Dedifferentiated amniotic fluid mesenchymal stem cell (primary cell): ENCODE measurements at regions not wholly inside any gene's neighbourhood (a gene's known extent, or its start where the extent isn't known, plus 50 kb on each side); places are given as distances from the start of the nearest gene placed in this dataset.
A peak's percentile ranks its signal among the peaks of the same experiment; 100 is the strongest.

Experiments
- DNase-seq: peaks from one replicate; pipeline ENCODE4 v3.0.0-alpha.2; 2016; ENCODE audit errors: extremely low spot score

DNA sequence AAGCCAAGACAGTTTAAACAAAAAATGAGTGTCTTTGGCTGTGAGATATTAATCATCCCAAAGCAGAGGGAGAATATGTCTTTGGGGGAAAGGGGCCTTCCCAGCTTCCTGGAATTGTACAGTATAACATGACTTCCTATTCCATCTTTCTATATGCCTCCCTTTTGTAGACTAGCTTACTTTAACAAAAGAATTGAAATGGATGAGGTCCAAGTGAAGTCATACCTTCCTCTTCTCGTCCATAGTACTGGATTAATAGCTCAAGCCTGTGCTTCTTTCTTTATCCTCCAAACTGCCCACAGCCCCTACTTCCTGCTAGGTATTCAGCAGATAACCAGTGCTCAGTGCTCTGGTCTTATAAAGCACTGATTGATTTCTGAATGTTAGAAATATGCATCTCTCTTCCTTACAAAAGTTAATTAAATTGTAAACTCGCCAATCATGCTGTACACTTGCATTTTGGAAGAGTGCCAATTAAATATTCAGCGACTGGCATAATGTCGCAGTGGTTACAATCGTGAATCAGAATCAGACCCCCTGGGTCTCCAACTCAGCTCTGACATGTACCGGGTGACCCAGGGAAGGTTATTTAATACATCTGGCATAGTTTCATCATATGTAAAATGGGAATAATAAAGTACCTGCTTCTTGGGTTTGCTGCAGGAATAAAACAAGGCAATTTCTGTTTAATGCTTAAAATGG lies 325.1 kb downstream of the RND3 start:
- DNase-seq = no peak

DNA sequence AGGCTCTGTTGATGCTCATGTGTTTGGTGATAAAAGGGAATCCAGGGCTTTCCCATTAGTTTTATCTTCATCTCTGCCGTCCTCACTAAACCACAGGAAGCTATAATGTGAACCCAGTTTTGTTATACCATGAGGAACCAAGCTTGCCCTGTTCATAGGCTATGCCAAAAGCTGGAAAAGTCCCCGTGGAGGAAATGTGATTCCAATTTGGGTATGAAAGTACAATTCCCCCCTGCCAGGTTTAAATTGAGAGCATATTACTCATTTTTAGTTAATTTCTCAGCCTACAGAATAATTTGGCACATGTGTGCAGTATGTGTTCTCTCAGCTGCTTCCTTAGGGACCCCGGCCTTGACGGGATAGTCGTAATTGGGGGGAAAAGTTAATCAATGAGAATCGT lies 327.4 kb downstream of the RND3 start:
- no peak for DNase-seq

DNA sequence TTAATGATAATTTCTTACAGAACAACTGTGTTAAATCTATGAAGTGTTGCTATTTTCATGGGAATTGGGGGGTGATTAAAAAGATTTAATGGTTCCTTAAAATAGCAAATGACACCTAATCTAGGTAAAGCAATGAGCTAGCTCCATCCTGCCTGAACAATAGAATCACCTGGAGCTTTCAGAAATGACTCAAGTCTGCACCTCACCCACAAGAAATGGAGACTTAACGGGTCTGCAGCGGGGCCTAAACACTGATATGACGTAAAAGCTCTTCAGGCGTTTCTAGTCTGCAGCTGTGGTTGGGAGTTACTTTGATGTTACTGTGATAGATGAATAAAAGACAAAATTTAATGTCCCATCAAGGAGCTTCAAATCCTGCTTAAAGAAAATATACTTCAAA lies 328.2 kb downstream of the RND3 start:
- no peak for DNase-seq

DNA sequence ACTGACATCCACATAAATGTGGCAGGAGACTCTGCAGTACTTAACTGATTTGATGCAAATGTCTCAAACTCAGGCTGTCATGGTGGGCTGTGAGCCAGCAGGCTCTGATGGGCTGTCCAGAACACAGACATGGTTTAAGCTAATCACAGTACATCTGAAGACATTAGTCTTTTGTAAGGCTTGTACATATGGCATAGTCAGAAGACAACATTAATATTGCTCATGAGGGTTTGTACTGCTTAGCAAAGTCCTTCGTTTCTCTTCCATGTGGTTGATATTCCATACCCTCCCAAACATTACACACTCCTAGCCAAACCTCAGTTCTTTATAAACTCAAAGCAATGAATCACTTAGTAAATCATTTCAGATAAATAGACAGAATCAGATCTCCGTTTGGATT lies 330.6 kb downstream of the RND3 start:
- no peak for DNase-seq

DNA sequence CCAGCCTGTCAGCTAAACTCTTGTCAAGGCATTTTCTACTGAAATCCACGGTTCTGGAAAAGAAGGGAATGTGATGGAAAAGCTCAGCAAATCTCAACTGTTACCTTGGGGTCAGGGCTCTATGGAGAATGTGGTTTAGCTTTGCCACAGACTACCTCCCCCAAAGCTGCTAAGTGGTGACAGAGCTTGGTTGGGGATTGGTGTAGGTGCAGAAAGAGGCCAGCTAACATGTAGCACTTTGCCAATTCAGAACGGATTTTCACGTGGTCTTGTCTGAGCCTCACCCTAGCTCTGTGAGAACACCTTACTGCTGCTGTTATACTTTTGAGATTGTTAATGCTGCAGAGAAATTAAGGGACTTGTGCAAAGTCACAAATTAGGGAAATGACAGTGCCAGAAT lies 331.1 kb downstream of the RND3 start:
- no peak for DNase-seq

DNA sequence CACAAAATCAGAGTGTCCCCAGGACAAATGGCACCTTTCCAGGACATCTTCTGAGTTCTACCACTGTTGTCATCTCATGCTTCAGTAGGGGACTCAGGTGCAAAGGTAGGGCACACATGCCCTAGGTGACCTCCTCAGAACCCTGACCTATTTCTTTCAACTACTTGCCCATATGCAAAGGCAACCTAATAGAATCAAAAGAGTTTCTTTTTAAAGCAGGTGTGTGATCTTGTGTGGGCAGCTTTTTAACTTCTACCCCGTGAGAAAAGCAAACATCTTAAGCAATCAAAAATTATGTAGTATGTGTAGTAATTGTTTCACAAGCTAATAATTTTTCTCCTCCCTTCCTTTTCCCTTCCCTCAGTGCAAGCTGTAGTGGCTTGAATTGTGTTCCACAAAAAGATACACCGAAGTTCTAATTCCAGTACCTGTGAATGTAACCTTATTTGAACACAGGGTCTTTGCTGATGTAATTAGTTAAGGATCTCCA lies 333.1 kb downstream of the RND3 start:
- no peak for DNase-seq

DNA sequence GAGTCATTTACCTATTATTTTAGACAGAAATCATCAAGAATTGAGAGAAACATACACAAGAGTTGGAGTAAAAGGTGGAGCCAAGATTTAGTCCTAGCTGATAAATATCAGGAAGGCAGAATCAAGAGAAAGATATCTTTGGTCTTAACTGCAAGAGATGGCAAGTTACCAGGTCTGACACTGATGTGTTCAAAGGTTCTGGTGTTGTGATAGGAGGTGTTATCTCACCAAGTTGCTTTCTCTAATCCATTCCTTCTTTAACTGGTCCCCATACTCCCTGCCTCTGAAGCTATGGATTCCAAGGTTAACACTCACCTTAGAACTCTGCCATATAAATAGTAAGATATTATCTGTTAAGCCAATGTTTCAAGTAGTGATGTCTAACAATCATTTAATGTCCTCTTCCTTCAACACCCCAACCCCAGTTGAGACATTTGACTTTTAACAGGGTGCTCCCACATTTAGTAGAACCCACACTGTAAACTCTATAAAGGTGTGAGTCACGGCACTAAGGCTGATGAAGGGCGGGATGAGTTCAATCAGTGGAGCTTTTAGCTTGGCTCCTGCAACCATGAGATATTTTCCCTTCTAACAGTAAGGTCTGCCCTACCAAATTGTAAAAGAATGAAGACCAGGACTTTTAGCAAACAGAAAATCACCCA lies 333.7 kb downstream of the RND3 start:
- no peak for DNase-seq

DNA sequence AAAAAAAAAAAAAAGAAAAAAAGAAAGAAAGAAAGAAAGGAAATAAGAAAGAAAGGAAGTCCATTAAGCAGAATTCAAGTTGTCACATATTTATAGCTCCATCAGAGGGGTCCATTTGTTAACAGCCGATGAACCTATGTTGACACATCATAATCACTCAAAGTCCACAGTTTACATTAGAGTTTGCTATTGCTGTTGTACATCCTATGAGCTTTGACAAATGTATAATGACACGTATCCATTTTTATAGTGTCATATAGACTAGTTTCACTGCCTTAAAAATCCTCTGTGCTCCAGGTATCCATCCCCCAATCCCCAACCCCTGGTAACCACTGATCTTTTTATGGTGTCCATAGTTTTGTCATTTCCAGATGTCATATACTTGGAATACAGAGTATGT lies 335.2 kb downstream of the RND3 start:
- no peak for DNase-seq

DNA sequence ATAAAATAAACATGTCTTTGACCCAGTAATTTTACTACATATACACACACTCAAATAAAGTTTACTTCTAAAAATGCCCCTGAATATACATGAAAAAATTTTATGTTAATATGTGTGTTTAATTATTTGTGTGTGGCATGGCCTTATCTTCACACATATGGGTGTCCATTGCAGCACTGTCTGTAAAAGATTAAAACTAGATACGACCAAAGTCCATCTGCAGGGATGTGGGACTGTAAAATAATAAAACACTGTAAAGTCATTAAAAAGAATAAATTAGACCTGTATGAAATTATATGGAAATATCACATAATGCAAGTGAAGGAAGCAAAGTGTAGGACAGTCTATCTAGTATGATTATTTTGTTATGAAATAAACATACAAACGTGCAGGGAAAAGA lies 337.3 kb downstream of the RND3 start:
- no peak for DNase-seq

DNA sequence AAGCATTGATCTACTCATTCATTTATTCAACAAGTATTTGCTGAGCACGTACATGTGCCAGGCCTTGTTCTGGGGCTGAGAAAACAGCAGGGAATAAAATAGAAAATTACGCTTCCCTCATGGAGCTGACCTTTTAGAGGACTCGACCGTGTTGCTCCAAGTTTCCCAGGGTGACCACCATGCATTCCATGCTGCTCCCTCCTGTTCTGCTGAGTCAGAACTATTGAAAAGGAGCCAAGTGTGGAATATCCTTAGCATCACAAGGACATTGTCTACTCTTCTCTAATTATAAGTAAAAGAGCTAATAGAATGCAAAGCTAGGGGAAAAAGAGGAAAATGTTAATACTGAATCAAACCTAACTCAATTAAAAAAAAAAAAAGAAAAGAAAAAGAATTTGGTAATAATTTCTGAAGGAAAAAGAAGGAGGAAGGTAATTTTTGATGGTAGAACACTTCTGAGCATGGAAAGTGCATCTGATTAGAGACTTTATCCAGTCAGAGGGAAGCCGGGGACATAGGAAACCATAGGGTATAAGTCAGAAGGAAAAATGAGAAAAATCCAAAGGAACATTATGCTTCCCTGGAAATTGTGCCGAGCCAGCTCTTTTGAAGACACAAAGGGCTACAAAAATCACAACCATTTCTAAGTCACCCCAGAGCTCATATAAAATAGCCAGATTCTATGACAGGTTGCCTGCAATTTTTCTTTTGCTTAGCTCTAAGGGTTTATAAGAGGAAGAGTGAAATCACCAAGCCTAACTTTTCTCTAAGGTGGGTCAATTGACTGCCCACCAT lies 339.4 kb downstream of the RND3 start:
- DNase-seq = no peak

DNA sequence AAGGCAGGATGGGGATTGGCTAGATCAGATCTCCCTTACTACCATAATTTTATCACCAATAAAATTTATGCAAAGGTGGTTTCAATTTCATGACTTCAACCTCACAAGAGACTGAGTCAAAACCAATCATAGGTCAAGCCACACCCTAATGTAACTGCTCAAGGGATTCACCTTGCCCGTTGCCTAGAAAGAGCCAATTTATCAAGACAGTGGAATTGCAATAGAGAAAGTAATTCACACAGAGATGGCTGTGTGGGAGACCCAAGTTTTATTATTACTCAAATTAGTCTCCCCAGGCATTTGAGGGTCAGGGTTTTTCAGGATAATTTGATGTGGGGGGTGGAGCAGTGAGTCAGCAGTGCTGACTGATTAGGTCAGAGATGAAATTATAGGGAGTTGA lies 340.6 kb downstream of the RND3 start:
- DNase-seq = no peak

DNA sequence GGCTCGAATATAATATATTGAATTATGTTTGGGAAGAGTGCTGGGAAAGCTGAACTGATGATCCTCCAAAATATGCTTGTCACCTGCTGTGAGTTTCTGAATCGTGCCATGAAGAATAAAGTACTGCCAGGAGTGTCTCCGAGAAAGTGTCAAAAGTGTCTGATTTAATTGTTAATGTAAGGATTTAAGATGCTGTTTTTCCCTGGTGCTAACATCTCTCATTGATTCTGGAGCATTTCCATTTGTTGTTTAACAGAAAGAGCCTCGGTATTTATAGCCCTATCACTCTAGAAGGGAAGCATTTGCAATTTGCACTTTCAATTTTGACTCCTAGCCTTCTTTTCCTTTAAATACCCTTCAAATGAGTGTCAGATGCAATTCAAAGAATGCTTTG lies 342.2 kb downstream of the RND3 start:
- DNase-seq = no peak

DNA sequence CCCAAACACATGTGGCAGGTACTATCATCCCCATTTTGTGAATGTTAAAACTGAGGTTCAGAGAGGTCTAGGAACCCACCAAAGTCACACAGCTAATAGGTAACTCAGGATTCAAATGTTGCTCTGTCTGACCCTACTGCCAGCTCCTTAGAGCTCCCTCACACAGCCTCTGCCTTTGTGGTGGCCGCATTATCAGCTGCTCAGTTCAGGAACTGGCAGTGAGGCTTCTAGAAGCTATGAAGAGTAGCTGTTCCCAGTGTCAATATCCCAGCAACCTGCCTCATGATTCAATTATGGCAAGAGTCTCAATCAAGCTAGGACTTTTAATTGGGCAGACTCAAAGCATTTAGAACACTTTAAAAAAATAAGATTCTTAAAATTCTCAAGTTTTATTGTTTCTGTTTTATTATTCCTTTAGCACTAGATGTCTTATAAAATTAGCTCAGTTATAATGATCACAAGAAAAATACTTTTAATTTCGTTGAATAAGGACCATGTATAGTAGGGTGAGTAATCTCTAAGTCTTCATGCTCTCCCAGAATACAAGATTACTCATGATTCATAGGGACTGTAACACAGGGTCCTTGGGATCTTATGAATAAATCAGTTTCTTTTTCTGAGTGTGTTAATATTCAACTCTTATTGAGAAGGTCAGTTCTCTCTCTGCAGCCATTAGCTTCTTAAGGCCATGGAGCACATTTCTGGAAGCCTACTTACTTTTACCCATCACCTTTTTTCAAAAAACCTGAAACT lies 342.7 kb downstream of the RND3 start:
- DNase-seq = no peak

DNA sequence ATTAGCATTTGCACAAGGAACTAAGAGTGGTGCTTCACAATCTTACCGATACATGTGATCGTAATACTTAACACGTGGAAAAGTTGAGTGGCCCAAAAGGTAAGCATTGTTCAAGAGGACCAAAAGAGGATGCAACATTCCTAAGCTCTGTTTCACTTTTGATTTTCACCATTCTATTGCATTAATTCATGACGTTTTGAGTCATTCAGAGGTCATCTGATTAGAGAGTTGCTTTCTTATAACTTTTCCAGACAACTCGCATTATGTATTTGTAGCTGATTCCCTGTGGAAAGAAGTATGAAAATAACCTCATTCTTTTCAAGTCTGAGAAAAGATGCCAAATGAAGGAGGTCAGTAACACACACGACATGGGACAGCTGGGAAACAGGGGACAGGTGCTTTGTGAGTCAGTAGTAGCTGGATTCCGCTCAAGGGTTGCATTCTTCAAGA lies 344.4 kb downstream of the RND3 start:
- DNase-seq = peak; percentile 44

DNA sequence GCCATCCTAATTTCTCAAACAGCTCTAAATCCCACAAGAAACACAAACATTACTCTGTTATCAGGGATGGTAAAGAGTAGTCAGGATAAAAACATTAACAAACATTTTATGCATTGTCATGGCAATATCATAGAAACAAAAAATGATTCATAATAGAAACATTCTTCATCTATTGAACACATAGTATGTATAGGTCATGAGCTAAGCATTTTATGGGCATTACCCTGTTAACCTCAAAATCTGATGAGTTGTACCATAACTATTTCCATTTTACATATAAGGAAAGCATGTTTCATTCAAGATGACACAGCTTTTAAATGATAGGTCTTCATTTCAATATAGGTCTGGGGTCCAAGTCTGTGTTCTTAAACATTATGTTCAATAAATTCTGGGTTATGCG lies 344.9 kb downstream of the RND3 start:
- peak; percentile 71 for DNase-seq

DNA sequence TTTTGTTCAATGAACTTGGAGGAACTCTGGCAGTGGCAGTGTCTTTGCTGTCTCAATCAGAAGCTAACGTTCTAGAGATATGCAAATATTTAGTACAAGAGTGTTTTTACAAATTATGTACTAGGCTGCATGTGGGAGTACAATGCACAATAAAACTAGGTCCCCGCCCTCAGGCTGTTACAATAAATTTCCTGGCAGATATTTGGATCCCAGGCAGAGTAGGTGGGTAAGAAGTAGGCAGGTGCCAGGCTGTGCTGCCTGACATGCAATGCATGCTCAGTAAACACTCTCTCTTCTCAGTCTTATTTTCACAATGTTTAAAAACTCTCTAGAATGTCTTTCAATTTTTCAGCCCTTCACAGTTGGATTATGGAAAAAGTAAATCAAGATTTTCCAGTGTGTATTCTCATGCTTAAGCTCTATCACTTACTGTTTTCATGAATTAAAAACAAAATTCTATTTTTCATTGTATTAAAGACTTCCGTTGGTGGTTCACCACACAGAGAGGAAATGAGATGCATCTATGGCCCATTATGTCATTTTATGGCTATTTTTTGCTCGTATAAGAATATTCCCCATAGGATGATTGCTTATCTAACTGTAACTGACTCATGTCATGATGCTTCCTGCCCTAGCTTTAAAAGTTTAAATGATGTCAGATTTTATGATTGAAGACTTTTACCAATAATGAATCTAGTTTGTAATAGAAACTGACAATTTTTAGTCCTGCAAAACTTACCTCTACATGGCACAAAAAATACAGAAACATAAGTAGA lies 346.1 kb downstream of the RND3 start:
- DNase-seq = no peak

DNA sequence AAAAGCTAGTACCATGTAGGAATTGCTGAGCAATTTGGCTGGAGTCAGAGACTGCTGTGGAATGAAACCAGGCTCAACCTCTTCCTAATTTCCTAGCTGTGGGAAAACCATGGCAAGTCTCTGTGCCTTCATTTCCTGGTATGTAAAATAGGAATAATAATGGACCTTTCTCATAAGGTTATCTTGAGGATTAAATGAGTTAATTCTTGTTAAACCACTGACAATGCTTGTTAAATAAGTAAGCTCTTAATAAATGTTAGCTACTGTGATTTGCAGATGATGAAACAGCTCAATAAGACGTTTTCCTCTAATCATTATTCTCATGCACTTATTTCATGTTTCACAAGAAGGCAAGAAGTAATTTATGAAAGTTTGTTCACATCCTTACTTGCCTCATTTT lies 346.7 kb downstream of the RND3 start:
- DNase-seq = no peak

DNA sequence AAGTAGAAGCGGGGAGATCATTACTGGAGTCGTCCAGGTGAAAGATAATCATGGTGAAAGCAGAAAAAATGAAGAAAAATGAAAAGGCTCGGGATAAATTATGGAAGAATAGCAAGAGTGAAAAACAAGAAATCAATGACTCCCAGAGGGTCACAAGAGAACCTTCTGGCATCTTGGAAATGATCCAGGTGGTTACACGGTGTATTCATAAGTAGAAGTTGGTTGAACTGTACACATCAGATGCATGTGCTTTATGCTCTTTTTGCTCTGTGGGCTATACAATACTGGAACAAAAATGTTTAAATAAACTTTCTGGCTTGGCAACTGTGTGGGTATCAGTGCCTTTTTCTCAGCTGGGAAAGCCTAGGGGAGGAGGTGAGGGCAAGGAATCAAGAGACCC lies 348.9 kb downstream of the RND3 start:
- DNase-seq = no peak

DNA sequence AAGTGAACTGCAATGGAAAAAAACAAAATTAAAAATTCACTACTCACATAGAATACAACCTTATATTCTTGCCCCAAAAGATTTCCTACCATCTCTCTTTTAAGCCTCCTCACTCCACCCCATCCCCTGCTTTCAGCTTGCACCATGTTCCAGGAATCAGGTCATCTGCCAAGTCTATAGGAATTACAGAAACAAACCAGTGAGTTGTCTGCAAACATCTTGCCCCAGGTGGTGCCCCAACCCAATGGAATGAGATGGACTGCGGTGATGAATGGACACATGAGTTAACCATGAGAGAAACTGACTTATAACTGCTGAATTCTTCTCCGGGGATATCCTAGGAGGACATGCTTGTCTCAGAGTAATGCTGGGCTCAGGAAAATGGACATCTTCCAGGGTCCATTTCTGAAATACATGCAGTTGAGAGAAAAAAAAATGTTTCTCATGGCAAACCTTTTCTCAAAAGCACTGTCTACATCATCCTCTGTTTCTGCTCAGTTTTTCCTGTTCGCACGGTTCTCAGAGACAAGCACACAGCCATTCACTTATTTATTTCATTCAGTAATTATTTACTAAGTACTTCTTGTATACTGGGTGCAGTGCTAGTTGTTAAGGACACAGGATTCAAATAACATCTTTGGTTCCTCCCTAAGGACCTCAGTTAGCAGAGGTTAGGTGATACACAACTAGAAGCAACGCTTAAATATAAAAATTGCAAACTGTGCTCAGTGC lies 350.0 kb downstream of the RND3 start:
- DNase-seq = no peak

DNA sequence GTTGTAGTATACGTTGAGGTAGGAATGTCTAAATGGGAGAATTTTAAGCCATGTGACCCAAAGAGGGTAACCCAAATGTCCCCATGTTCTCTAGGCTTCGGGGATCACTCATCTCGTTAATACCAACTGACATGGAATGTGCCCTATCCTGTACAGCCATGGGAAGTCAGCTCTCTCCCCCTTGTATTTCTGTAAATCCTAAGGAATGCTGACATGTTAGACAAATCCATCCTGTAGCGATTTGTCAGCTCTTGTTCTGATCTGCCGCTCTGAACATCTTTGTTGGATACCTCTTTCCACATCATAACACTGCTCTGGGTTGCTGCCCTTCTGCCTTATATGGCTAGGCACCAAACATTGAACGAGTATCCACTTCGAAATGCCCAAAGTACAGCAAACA lies 350.6 kb downstream of the RND3 start:
- no peak for DNase-seq

DNA sequence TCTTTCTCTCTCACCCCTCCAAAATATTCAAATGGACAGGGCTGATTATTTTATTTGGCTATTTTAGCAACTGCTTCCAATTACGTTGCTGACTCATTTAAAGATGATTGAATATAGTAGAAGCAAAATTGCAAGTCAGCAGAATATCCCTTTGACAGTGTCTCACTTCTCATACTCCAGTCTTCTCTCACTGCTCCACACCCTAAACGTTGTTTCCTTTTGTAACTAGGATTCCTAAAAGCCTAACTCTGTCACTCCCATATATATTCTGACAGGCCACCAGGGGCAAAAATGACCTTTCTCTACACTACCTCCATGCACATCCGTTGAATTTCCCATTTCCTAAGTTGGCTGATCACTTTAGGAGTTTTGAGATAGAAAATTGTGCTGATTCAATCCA lies 351.1 kb downstream of the RND3 start:
- no peak for DNase-seq
